Chondrocyte (in vitro differentiated cells): ENCODE measurements at regions not wholly inside any gene's neighbourhood (a gene's known extent, or its start where the extent isn't known, plus 50 kb on each side); places are given as distances from the start of the nearest gene placed in this dataset.

Experiments
- DNase-seq: peaks from one replicate; pipeline ENCODE4 v3.0.0; 2021; ENCODE audit warnings: mixed read lengths, low spot score
- H3K27ac Mint-ChIP-seq: one replicate; pipeline ENCODE4 v1.8.0; 2021; ENCODE audit warnings: mild to moderate bottlenecking, moderate library complexity, mixed read lengths; ENCODE audit not compliant: unreplicated experiment
- H3K27me3 Mint-ChIP-seq: 2 replicates; pipeline ENCODE4 v1.8.0; 2021; ENCODE audit warnings: low read depth, mixed read lengths
- H3K36me3 Mint-ChIP-seq: 2 replicates; pipeline ENCODE4 v1.8.0; 2021; ENCODE audit warnings: low read depth, mixed read lengths
- H3K4me1 Mint-ChIP-seq: 2 replicates; pipeline ENCODE4 v1.8.0; 2021; ENCODE audit warnings: low read depth, mild to moderate bottlenecking, mixed read lengths
- H3K4me3 Mint-ChIP-seq: one replicate; pipeline ENCODE4 v1.8.0; 2021; ENCODE audit warnings: mild to moderate bottlenecking, moderate library complexity, mixed read lengths; ENCODE audit not compliant: unreplicated experiment
- H3K9me3 Mint-ChIP-seq: 2 replicates; pipeline ENCODE4 v1.8.0; 2021; ENCODE audit warnings: low read depth, mixed read lengths
- CTCF ChIP-seq: fragments of 200-600 bp; sonication (generic); IDR thresholded peaks from 2 replicates; pipeline ENCODE4 v1.5.0; 2021; ENCODE audit warnings: antibody characterized with exemption, mild to moderate bottlenecking, moderate library complexity

- Mint-ChIP-seq H3K9me3 (peaks cover 5% of the 10 kb centered on the region), H3K4me1 (no peaks in the 10 kb centered on the region), H3K4me3 (no peak overlapping the region), H3K36me3 (peaks cover 2% of the 10 kb centered on the region), H3K27ac (no peak overlapping the region), H3K27me3 (peaks cover 15% of the 10 kb centered on the region)
- DNase-seq: no peak
- no peak for TF ChIP-seq CTCF
These were observed 76.0 kb upstream of the MYL2 start for GRCh38 chr12:110996415-110996814.

DNA sequence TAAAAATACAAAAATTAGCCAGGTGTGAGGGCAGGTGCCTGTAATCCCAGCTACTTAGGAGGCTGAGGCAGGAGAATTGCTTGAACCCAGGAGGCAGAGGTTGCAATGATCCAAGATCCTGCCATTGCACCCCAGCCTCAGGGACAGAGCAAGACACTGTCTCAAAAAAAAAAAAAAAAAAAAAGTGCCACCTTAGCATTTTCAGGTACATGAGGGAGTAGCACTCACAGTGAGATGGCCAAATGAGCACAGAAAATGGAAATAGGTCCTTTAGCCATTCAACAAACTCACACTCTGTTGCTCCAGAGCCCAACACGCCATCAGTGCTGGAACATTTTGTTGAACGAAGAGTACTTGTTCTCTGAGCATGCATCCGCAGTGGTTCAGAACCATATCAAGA lies 75.2 kb upstream of the MYL2 start:
- Mint-ChIP-seq H3K9me3 (peaks cover 5% of the 10 kb centered on the region), H3K4me1 (no peaks in the 10 kb centered on the region), H3K27me3 (peaks cover 16% of the 10 kb centered on the region), H3K36me3 (peaks cover 2% of the 10 kb centered on the region), H3K27ac (no peak overlapping the region), H3K4me3 (no peak overlapping the region)
- no peak for DNase-seq
- TF ChIP-seq CTCF: no peak

- H3K4me3 Mint-ChIP-seq: no peak overlapping the region
- H3K27me3 Mint-ChIP-seq: peaks cover 16% of the 10 kb centered on the region
- no peak overlapping the region for H3K27ac Mint-ChIP-seq
- no peak for DNase-seq
- peaks cover 2% of the 10 kb centered on the region for H3K36me3 Mint-ChIP-seq
- peaks cover 5% of the 10 kb centered on the region for H3K9me3 Mint-ChIP-seq
- TF ChIP-seq CTCF: no peak
- no peaks in the 10 kb centered on the region for H3K4me1 Mint-ChIP-seq
These were observed 74.6 kb upstream of the MYL2 start for GRCh38 chr12:110995016-110995415.

DNA sequence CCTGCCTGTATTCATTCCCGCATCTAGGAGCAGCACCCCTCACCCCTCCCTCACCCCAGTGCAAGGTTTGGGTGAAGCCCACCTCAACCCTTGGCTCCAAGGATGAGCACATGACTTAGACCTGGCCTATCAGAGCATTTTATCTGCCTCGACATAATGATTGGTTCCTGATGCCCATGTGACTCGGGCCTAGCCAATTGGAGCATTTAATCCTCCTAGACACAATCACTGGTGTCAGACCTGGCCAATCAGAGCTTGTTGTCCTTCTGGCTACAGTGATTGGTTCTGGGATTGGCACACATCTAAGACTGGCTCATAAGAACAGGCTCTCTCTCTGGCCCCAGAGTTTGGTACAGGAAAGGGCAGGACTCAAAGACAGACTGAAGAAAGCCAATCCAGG lies 73.1 kb upstream of the MYL2 start:
- Mint-ChIP-seq H3K27me3 (peaks cover 25% of the 10 kb centered on the region), H3K9me3 (peaks cover 5% of the 10 kb centered on the region), H3K4me3 (no peak overlapping the region), H3K36me3 (peaks cover 2% of the 10 kb centered on the region), H3K27ac (no peak overlapping the region), H3K4me1 (no peaks in the 10 kb centered on the region)
- DNase-seq: no peak
- TF ChIP-seq CTCF: no peak

GRCh38 chr12:110992909-110993308 lies 72.5 kb upstream of the MYL2 start:
- peaks cover 2% of the 10 kb centered on the region for H3K9me3 Mint-ChIP-seq
- no peak overlapping the region for H3K27ac Mint-ChIP-seq
- H3K27me3 Mint-ChIP-seq: peaks cover 30% of the 10 kb centered on the region
- H3K4me1 Mint-ChIP-seq: no peaks in the 10 kb centered on the region
- no peaks in the 10 kb centered on the region for H3K36me3 Mint-ChIP-seq
- DNase-seq: no peak
- H3K4me3 Mint-ChIP-seq: no peak overlapping the region
- TF ChIP-seq CTCF: no peak
